ENCODE measurements at regions not wholly inside any gene's neighbourhood (a gene's known extent, or its start where the extent isn't known, plus 50 kb on each side); places are given as distances from the start of the nearest gene placed in this dataset.

GRCh38 chr2:194698012-194698411, 959.0 kb upstream of the SLC39A10 start (continued):
- TF ChIP-seq RCOR1 (IDR thresholded peaks at IDR 0.05; ENCODE audit: low read length) (no peak), TEAD4 (IDR thresholded peaks at IDR 0.05; ENCODE audit: borderline replicate concordance, insufficient read depth) (no peak), IRF3 (IDR thresholded peaks at IDR 0.05; ENCODE audit: low read depth, low read length) (no peak), GABPA (IDR thresholded peaks at IDR 0.05; ENCODE audit: low read depth) (no peak)

DNA sequence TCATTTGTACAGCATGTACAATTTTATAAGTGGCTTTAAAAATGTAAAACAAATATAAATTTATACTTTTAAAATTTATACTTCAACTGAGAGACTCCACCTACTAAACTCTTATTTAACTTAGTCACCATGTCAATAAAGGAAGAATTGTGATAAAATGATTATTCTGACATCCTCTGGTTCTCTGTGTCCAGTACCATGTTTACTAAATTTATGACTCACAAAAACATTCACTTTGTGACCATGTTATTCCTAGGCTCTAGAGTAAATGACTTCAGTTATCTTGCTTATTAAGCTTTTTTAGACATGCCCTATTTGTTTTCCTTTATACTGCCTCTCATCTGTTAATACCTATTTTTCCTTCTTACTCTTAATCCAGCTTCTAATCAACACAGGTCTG, 959.6 kb upstream of the SLC39A10 start:
- no peaks in the 10 kb centered on the region for H3K9me2 ChIP-seq
- DNase-seq: no peak
- no peak overlapping the region for H3K4me3 ChIP-seq (ENCODE audit: low read depth in 2 of 2, low read length in 1 of 2)
- no peaks in the 10 kb centered on the region for H3K4me1 ChIP-seq (ENCODE audit: control insufficient read depth in 1 of 2, insufficient read depth in 2 of 2, low read depth in 1 of 2, low read length in 1 of 2)
- no peak overlapping the region for H3K27ac ChIP-seq (ENCODE audit: low read depth in 2 of 2, low read length in 1 of 2)
- H3K79me2 ChIP-seq (ENCODE audit: insufficient read depth): no peaks in the 10 kb centered on the region
- H3K27me3 ChIP-seq (ENCODE audit: insufficient read depth): no peaks in the 10 kb centered on the region
- H4K20me1 ChIP-seq (ENCODE audit: insufficient read depth): no peaks in the 10 kb centered on the region
- no peaks in the 10 kb centered on the region for H3F3A ChIP-seq (replicated peaks; ENCODE audit: insufficient read depth)
- no peak overlapping the region for H2AFZ ChIP-seq (ENCODE audit: low read depth)
- H3K36me3 ChIP-seq (replicated peaks in 1 of 2; ENCODE audit: control insufficient read depth in 1 of 2, insufficient read depth in 2 of 2, low read length in 1 of 2): no peaks in the 10 kb centered on the region
- no peak overlapping the region for H3K9ac ChIP-seq
- TF ChIP-seq RCOR1 (IDR thresholded peaks at IDR 0.05; ENCODE audit: low read length) (no peak), TAF1 (IDR thresholded peaks at IDR 0.05; ENCODE audit: borderline replicate concordance, low read depth, low read length) (no peak), GATA2 (CRISPR knock-in tag; IDR thresholded peaks at IDR 0.05) (no peak), TEAD4 (IDR thresholded peaks at IDR 0.05; ENCODE audit: borderline replicate concordance, insufficient read depth) (no peak)
- no peak overlapping the region for H3K4me2 ChIP-seq
- CTCF ChIA-PET: no interaction called here
- POLR2A ChIA-PET: no interaction called here
- H3K9me3 ChIP-seq: no peaks in the 10 kb centered on the region

DNA sequence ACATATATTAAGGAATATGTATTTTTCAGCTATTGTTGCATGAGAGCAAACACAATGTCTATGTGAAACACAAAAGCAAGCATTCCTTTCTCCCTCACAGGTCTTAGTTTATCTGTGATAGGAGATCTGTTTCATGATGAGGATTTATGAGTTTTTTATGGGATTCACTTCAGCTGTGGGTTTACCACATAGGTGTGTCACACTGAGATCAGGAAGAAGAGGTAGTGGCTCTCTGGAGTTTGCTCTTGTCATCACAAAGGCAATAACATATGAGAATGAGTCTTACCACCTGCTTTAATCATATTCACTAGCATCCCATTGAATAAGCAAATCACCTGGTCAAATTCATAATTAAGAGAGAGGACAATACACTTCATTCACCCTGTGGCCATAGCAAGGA, 960.3 kb upstream of the SLC39A10 start:
- Histone ChIP-seq H3K36me3 (replicated peaks in 1 of 2; ENCODE audit: control insufficient read depth in 1 of 2, insufficient read depth in 2 of 2, low read length in 1 of 2) (no peaks in the 10 kb centered on the region), H2AFZ (ENCODE audit: low read depth) (no peak overlapping the region), H3K27me3 (ENCODE audit: insufficient read depth) (no peaks in the 10 kb centered on the region), H3K9me3 (no peaks in the 10 kb centered on the region), H3F3A (replicated peaks; ENCODE audit: insufficient read depth) (no peaks in the 10 kb centered on the region), H3K4me2 (no peak overlapping the region), H4K20me1 (ENCODE audit: insufficient read depth) (no peaks in the 10 kb centered on the region), H3K4me1 (ENCODE audit: control insufficient read depth in 1 of 2, insufficient read depth in 2 of 2, low read depth in 1 of 2, low read length in 1 of 2) (no peaks in the 10 kb centered on the region), H3K9ac (no peak overlapping the region), H3K27ac (ENCODE audit: low read depth in 2 of 2, low read length in 1 of 2) (no peak overlapping the region), H3K79me2 (ENCODE audit: insufficient read depth) (no peaks in the 10 kb centered on the region), H3K4me3 (ENCODE audit: low read depth in 2 of 2, low read length in 1 of 2) (no peak overlapping the region), H3K9me2 (no peaks in the 10 kb centered on the region)
- TF ChIP-seq USF1 (IDR thresholded peaks at IDR 0.05; ENCODE audit: borderline replicate concordance, low read depth) (no peak), GATA2 (CRISPR knock-in tag; IDR thresholded peaks at IDR 0.05) (no peak), FOXJ3 (CRISPR knock-in tag; IDR thresholded peaks at IDR 0.05) (no peak), YY1 (IDR thresholded peaks at IDR 0.05; ENCODE audit: low read depth) (no peak), JUND (IDR thresholded peaks at IDR 0.05) (no peak), REST (IDR thresholded peaks at IDR 0.05; ENCODE audit: low read depth, low read length) (no peak), ELF1 (IDR thresholded peaks at IDR 0.05) (no peak), USF2 (IDR thresholded peaks at IDR 0.05; ENCODE audit: borderline replicate concordance, low read depth, low read length) (no peak), TAF1 (IDR thresholded peaks at IDR 0.05; ENCODE audit: borderline replicate concordance, low read depth, low read length) (no peak), MXI1 (IDR thresholded peaks at IDR 0.05; ENCODE audit: low read depth, low read length) (no peak), NRF1 (IDR thresholded peaks at IDR 0.05; ENCODE audit: low read depth, low read length) (no peak), SIN3A (IDR thresholded peaks at IDR 0.05; ENCODE audit: borderline replicate concordance, low read depth, low read length) (no peak)
- TF ChIP-seq, protein P1, sequence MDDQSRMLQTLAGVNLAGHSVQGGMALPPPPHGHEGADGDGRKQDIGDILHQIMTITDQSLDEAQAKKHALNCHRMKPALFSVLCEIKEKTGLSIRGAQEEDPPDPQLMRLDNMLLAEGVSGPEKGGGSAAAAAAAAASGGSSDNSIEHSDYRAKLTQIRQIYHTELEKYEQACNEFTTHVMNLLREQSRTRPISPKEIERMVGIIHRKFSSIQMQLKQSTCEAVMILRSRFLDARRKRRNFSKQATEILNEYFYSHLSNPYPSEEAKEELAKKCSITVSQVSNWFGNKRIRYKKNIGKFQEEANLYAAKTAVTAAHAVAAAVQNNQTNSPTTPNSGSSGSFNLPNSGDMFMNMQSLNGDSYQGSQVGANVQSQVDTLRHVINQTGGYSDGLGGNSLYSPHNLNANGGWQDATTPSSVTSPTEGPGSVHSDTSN (IDR thresholded peaks at IDR 0.05): no peak
- CTCF ChIA-PET: no interaction called here
- POLR2A ChIA-PET: no interaction called here
- no peak for DNase-seq
